T-helper 17 cell (primary cell): ENCODE measurements at regions not wholly inside any gene's neighbourhood (a gene's known extent, or its start where the extent isn't known, plus 50 kb on each side); places are given as distances from the start of the nearest gene placed in this dataset.

ENCODE experiments used
- ATAC-seq: fragments of 150-1000 bp; cut with Tn5 transposase; 2 replicates; pipeline ENCODE4 v1.10.0; 2021; ENCODE audit warnings: mild to moderate bottlenecking, moderate library complexity
- DNase-seq, 3 donors: peaks; one replicate each; pipeline versions ENCODE4 v3.0.0 to v3.0.0-alpha.2; 2020 to 2021
- H3K9me3 ChIP-seq: one replicate; pipeline ENCODE4 v1.7.0; 2013; ENCODE audit warnings: low read length, mild to moderate bottlenecking; ENCODE audit not compliant: control insufficient read depth, poor library complexity, severe bottlenecking
- H3K27ac Mint-ChIP-seq: one replicate; pipeline ENCODE4 v1.8.0; 2022; ENCODE audit warnings: mild to moderate bottlenecking, moderate library complexity, mixed read lengths
- H3K27me3 Mint-ChIP-seq: one replicate; pipeline ENCODE4 v1.8.0; 2022; ENCODE audit warnings: mixed read lengths
- H3K36me3 Mint-ChIP-seq: one replicate; pipeline ENCODE4 v1.8.0; 2022; ENCODE audit warnings: low read depth, mixed read lengths
- H3K4me1 Mint-ChIP-seq: one replicate; pipeline ENCODE4 v1.8.0; 2022; ENCODE audit warnings: mild to moderate bottlenecking, mixed read lengths
- H3K4me3 Mint-ChIP-seq: one replicate; pipeline ENCODE4 v1.8.0; 2022; ENCODE audit warnings: mild to moderate bottlenecking, moderate library complexity, mixed read lengths

GRCh38 chr11:28701760-28702449 lies 593.7 kb downstream of the METTL15 start:
- H3K36me3 Mint-ChIP-seq, result no peaks in the 10 kb centered on the region
- H3K4me1 Mint-ChIP-seq, result no peaks in the 10 kb centered on the region
- no peak for ATAC-seq
- H3K27me3 Mint-ChIP-seq, result no peaks in the 10 kb centered on the region
- no peaks in the 10 kb centered on the region for H3K9me3 ChIP-seq
- H3K4me3 Mint-ChIP-seq, result no peak overlapping the region
- DNase-seq, result no peak
- H3K27ac Mint-ChIP-seq, result no peak overlapping the region

DNA sequence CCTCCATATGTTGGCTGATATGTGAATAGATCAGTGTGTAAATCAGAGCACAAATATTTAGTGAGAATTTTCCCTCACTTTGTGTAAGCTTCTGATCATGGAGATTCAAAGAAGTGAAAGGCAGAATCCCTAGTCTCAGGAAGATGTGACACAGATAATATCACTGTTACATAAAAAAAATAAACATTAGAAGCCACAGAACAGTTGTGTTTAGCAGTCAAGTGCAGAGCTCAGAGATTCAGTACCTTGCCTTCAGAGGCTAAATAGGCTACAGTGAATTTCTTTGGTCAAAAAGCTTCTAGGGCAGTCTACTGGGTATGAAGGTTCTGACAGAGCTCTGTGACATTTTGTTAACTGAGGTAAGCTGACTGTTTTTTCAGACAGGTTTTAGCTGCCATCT lies 591.5 kb downstream of the METTL15 start:
- Mint-ChIP-seq H3K4me1 (no peaks in the 10 kb centered on the region), H3K27ac (no peak overlapping the region)
- ATAC-seq, result no peak

DNA sequence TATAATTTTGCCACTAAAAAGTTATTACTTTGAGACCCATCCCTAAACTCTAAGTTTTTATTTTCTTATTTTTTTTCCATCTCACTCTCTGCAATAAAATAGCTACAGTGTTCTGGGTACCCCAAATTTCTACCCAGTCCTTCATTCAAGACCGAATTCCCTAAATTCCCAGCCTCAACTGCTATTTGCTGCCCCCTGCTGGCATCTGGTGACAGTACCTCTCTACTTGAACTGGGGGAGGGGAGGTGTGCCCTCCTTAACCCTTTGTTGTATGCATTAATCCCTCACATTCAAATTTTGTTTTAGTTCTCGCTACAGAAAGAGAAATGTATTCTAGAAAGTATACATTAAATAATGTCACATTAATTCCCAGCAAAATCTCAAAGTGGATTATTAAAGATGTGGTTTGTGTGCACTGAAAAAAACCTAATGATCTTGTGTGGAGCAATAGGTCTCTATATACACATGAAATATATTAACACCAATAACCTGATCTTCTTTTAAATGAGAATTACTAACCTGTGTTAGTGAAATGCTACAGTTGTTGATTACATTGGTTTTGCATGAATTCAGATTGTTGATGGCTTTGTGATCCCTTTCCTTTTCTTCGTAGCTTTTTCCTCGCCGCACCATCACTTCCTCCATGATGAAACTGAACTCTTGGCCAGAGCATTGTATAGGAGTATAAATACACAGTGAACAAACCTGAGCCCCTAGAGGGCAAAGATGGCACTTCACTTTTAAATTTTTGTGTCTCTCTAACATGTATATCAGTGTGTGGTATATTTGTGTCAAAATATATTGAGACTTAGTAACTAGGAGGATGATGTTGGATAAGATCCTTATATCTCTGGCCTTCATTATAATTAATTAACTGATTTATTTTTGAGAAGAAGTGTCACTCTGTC lies 590.0 kb downstream of the METTL15 start:
- H3K9me3 ChIP-seq, result no peaks in the 10 kb centered on the region
- no peak overlapping the region for H3K4me3 Mint-ChIP-seq
- ATAC-seq (no peak), DNase-seq (no peak)
- H3K27me3 Mint-ChIP-seq, result no peaks in the 10 kb centered on the region
- H3K27ac Mint-ChIP-seq, result no peak overlapping the region
- H3K36me3 Mint-ChIP-seq, result no peaks in the 10 kb centered on the region
- no peaks in the 10 kb centered on the region for H3K4me1 Mint-ChIP-seq

More for the DNA sequence above, 591.5 kb downstream of the METTL15 start:
- Mint-ChIP-seq H3K4me3 (no peak overlapping the region), H3K36me3 (no peaks in the 10 kb centered on the region), H3K27me3 (no peaks in the 10 kb centered on the region)
- DNase-seq, result no peak
- H3K9me3 ChIP-seq, result no peaks in the 10 kb centered on the region

DNA sequence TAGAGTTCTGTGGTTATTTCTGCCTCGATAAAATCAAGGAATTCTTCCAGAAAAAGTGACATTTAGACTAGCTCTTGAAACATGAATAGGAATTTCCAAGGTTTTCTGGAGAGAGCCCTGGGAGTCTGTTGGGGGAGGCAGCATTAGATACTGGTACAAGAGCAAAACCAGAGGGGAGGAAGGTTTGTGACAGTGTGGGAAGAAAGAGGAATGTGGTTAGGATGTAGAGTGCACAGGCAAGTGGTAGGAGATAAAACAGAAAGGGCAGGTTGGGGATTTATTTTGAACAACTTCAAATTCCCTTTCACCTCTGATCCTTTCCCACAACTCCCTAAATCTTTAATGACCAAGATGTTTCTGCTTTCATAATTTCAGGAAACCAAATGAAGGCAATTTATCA lies 588.4 kb downstream of the METTL15 start:
- Mint-ChIP-seq H3K4me1 (no peaks in the 10 kb centered on the region), H3K4me3 (no peak overlapping the region), H3K27me3 (no peaks in the 10 kb centered on the region), H3K27ac (no peak overlapping the region), H3K36me3 (no peaks in the 10 kb centered on the region)
- H3K9me3 ChIP-seq, result no peaks in the 10 kb centered on the region
- ATAC-seq (no peak), DNase-seq (no peak)

DNA sequence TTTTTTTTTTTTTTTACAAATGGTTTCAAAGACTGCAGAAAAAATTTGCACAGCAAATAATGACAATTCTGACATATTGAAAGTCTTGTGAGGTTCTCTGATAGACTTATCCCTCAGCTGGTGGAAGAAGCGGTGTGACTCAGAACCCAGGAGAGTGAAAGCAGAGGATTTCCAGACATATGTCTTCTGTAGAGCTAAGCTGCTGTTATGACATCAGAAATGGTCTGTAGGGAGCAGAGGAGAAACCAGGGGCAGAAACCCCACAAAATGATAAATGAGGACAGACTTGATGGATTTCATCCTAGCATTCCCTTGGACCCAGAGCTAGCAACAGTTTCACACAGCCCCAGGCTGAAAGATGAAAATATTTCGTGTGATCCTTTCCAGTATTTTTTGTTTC lies 582.6 kb downstream of the METTL15 start:
- Mint-ChIP-seq H3K36me3 (no peaks in the 10 kb centered on the region), H3K27ac (no peak overlapping the region), H3K4me3 (no peak overlapping the region), H3K4me1 (no peaks in the 10 kb centered on the region), H3K27me3 (no peaks in the 10 kb centered on the region)
- ATAC-seq (no peak), DNase-seq (no peak)
- H3K9me3 ChIP-seq, result no peaks in the 10 kb centered on the region

DNA sequence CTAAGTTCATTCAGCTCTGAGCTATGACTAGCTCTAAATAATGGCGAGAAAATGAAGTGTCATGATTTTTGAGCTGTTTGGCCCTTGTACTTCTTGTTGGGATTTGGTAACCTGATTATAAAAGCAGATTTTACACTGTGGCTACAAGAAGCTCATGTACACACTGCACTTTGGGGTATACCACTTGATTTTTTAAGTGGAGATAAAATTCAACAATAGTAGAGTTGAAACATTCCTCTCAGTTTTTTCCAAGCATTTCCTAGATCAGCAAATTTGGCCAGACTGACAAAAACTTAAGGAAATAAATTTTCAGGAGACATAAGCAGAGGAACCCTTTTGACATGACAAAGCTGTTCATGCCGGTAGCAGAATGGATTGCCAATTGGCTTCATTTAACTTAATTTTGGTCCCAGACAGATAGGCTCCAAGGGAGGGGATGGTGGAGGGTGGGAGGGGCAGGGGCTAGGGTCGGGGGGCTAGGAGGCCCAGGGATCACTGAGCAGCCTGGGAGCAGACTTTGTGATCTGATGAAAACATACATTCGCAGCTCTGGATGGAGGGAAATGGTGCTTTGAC lies 575.9 kb downstream of the METTL15 start:
- Mint-ChIP-seq H3K36me3 (no peaks in the 10 kb centered on the region), H3K4me3 (no peak overlapping the region), H3K27me3 (no peaks in the 10 kb centered on the region), H3K4me1 (no peaks in the 10 kb centered on the region), H3K27ac (no peak overlapping the region)
- DNase-seq, result no peak
- H3K9me3 ChIP-seq, result no peaks in the 10 kb centered on the region
- no peak for ATAC-seq

- DNase-seq, result no peak
- Mint-ChIP-seq H3K36me3 (no peaks in the 10 kb centered on the region), H3K4me3 (no peak overlapping the region), H3K4me1 (no peaks in the 10 kb centered on the region), H3K27me3 (no peaks in the 10 kb centered on the region), H3K27ac (no peak overlapping the region)
- H3K9me3 ChIP-seq, result no peaks in the 10 kb centered on the region
- no peak for ATAC-seq
Measured at GRCh38 chr11:28679795-28680468, 571.7 kb downstream of the METTL15 start.

DNA sequence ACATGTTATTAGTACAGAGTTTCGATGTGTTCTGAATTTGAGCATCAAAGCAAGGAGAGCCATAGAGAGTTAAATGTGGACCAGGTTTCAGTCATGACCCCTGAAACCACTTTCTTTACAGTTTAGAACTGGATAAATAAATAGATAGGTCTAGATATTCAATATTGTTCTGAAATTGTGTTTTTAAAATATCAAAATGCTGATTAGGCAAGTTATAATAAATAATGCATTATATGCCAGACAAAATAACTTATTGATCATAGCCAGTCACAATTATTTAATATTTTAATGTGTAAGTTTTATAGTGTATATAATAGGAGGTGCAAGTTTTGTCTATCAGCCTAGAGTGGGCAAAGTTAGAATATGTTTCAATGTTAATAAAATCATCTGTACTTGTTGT lies 569.5 kb downstream of the METTL15 start:
- no peak for ATAC-seq
- H3K4me3 Mint-ChIP-seq, result no peak overlapping the region

GRCh38 chr11:28675183-28675582 lies 567.0 kb downstream of the METTL15 start:
- H3K9me3 ChIP-seq, result no peaks in the 10 kb centered on the region
- Mint-ChIP-seq H3K27me3 (no peaks in the 10 kb centered on the region), H3K4me3 (no peak overlapping the region), H3K4me1 (no peaks in the 10 kb centered on the region), H3K36me3 (peaks cover 2% of the 10 kb centered on the region), H3K27ac (no peak overlapping the region)
- ATAC-seq (no peak), DNase-seq (no peak)

More for the DNA sequence above, 569.5 kb downstream of the METTL15 start:
- H3K27ac Mint-ChIP-seq, result no peak overlapping the region
- DNase-seq, result no peak
- H3K27me3 Mint-ChIP-seq, result no peaks in the 10 kb centered on the region
- H3K4me1 Mint-ChIP-seq, result no peaks in the 10 kb centered on the region
- H3K9me3 ChIP-seq, result no peaks in the 10 kb centered on the region
- no peaks in the 10 kb centered on the region for H3K36me3 Mint-ChIP-seq

GRCh38 chr11:28674433-28675103 lies 566.4 kb downstream of the METTL15 start:
- Mint-ChIP-seq H3K36me3 (peaks cover 2% of the 10 kb centered on the region), H3K27ac (no peak overlapping the region)
- DNase-seq, result no peak

GRCh38 chr11:28673691-28674432 lies 565.7 kb downstream of the METTL15 start:
- no peak overlapping the region for H3K27ac Mint-ChIP-seq
- no peak overlapping the region for H3K4me3 Mint-ChIP-seq
- no peaks in the 10 kb centered on the region for H3K27me3 Mint-ChIP-seq
- no peaks in the 10 kb centered on the region for H3K4me1 Mint-ChIP-seq
- no peak for DNase-seq
- H3K9me3 ChIP-seq, result no peaks in the 10 kb centered on the region
- H3K36me3 Mint-ChIP-seq, result peaks cover 2% of the 10 kb centered on the region
- ATAC-seq, result no peak

More at GRCh38 chr11:28674433-28675103, 566.4 kb downstream of the METTL15 start:
- H3K9me3 ChIP-seq, result no peaks in the 10 kb centered on the region
- no peaks in the 10 kb centered on the region for H3K27me3 Mint-ChIP-seq
- no peak overlapping the region for H3K4me3 Mint-ChIP-seq
- no peak for ATAC-seq
- no peaks in the 10 kb centered on the region for H3K4me1 Mint-ChIP-seq

DNA sequence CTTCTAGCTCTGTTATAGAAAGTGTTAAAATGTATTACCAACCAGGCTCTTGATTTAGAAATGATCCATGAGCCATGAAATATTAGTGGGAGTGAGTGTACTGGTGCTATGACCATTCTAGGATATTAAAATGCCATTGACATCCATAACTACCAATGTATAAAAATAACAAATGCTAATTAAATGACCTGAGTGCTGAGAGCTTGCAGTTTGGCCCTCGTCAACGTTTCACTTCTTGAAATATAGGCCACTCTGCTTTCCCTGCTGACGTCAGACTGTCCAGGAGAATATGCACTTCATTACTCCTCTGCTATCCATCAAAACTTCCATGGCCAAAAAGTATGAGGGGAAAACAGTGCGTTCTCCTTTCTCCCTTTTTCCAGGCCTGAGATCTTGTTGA lies 563.1 kb downstream of the METTL15 start:
- Mint-ChIP-seq H3K4me1 (no peaks in the 10 kb centered on the region), H3K27ac (no peak overlapping the region), H3K36me3 (peaks cover 2% of the 10 kb centered on the region), H3K4me3 (no peak overlapping the region), H3K27me3 (no peaks in the 10 kb centered on the region)
- H3K9me3 ChIP-seq, result no peaks in the 10 kb centered on the region
- no peak for DNase-seq
- ATAC-seq, result no peak
